Parathyroid adenoma (tissue), 2 donors: ENCODE measurements at regions not wholly inside any gene's neighbourhood (a gene's known extent, or its start where the extent isn't known, plus 50 kb on each side); places are given as distances from the start of the nearest gene placed in this dataset.

ENCODE experiments used
- H2AFZ ChIP-seq: fragments of 300-600 bp; sonication (generic); one replicate; pipeline ENCODE4 v1.7.0; 2017; ENCODE audit warnings: antibody characterized with exemption, mild to moderate bottlenecking
- H3K27ac ChIP-seq: fragments of 300-600 bp; sonication (generic); one replicate; pipeline ENCODE4 v1.7.0; 2017
- H3K27me3 ChIP-seq: fragments of 300-600 bp; sonication (generic); one replicate; pipeline ENCODE4 v1.7.0; 2017; ENCODE audit warnings: low read length; ENCODE audit not compliant: control insufficient read depth, insufficient read depth
- H3K36me3 ChIP-seq: fragments of 300-600 bp; sonication (generic); one replicate; pipeline ENCODE4 v1.7.0; 2017; ENCODE audit warnings: low read length; ENCODE audit not compliant: control insufficient read depth, insufficient read depth
- H3K4me1 ChIP-seq: fragments of 300-600 bp; sonication (generic); one replicate; pipeline ENCODE4 v1.7.0; 2017; ENCODE audit warnings: control low read depth
- H3K4me2 ChIP-seq: fragments of 300-600 bp; sonication (generic); one replicate; pipeline ENCODE4 v1.7.0; 2017; ENCODE audit warnings: low read length
- H3K4me3 ChIP-seq: fragments of 300-600 bp; sonication (generic); one replicate; pipeline ENCODE4 v1.7.0; 2017; ENCODE audit warnings: low read depth, low read length
- H3K79me2 ChIP-seq: fragments of 300-600 bp; sonication (generic); one replicate; pipeline ENCODE4 v1.7.0; 2017; ENCODE audit warnings: control low read depth
- H3K9ac ChIP-seq: fragments of 300-600 bp; sonication (generic); one replicate; pipeline ENCODE4 v1.7.0; 2017; ENCODE audit warnings: mild to moderate bottlenecking
- H3K9me3 ChIP-seq: fragments of 300-600 bp; sonication (generic); one replicate; pipeline ENCODE4 v1.7.0; 2017; ENCODE audit warnings: low read length; ENCODE audit not compliant: control insufficient read depth
- TF ChIP-seq, protein P1 (sequence below): fragments of 300-600 bp; sonication (generic); IDR thresholded peaks from one replicate; pipeline ENCODE4 v1.7.0; 2017; ENCODE audit warnings: antibody characterized with exemption, mild to moderate bottlenecking
- donor health status: primary hyperparathyroidism.

- no peak overlapping the region for H3K4me2 ChIP-seq
These were observed 66.5 kb upstream of the HEY2 start for GRCh38 chr6:125682939-125683338.

DNA sequence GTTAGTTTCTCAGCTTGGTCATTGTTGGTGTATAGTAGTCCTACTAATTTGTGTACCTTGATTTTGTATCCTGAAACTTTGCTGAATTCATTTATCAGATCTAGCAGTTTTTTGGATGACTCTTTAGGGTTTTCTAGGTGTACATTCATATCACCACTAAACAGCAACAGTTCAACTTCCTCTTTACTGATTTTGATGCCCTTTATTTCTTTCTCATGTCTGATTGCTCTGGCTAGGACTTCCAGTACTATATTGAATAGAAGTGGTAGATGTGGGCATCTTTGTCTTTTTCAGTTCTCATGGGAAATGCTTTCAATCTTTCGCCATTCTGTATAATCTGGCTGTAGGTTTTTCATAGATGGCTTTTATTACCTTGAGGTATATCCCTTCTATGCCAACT is 61.3 kb upstream of the HEY2 start:
- H3K27ac ChIP-seq: no peak overlapping the region
- no peaks in the 10 kb centered on the region for H3K79me2 ChIP-seq
- no peak overlapping the region for H3K4me2 ChIP-seq
- TF ChIP-seq, protein P1, sequence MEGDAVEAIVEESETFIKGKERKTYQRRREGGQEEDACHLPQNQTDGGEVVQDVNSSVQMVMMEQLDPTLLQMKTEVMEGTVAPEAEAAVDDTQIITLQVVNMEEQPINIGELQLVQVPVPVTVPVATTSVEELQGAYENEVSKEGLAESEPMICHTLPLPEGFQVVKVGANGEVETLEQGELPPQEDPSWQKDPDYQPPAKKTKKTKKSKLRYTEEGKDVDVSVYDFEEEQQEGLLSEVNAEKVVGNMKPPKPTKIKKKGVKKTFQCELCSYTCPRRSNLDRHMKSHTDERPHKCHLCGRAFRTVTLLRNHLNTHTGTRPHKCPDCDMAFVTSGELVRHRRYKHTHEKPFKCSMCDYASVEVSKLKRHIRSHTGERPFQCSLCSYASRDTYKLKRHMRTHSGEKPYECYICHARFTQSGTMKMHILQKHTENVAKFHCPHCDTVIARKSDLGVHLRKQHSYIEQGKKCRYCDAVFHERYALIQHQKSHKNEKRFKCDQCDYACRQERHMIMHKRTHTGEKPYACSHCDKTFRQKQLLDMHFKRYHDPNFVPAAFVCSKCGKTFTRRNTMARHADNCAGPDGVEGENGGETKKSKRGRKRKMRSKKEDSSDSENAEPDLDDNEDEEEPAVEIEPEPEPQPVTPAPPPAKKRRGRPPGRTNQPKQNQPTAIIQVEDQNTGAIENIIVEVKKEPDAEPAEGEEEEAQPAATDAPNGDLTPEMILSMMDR: no peak
- no peaks in the 10 kb centered on the region for H3K27me3 ChIP-seq
- no peak overlapping the region for H3K9ac ChIP-seq
- no peaks in the 10 kb centered on the region for H3K4me1 ChIP-seq
- no peak overlapping the region for H2AFZ ChIP-seq
- H3K4me3 ChIP-seq: no peak overlapping the region
- H3K36me3 ChIP-seq: no peaks in the 10 kb centered on the region
- no peaks in the 10 kb centered on the region for H3K9me3 ChIP-seq

More at GRCh38 chr6:125682939-125683338, 66.5 kb upstream of the HEY2 start:
- Histone ChIP-seq H3K9me3 (no peaks in the 10 kb centered on the region), H3K4me3 (no peak overlapping the region), H3K27ac (no peak overlapping the region), H3K79me2 (no peaks in the 10 kb centered on the region), H2AFZ (no peak overlapping the region), H3K27me3 (no peaks in the 10 kb centered on the region), H3K4me1 (no peaks in the 10 kb centered on the region), H3K36me3 (no peaks in the 10 kb centered on the region), H3K9ac (no peak overlapping the region)
- TF ChIP-seq, protein P1: no peak

- TF ChIP-seq, protein P1: no peak
- Histone ChIP-seq H3K27ac (no peak overlapping the region), H3K79me2 (no peaks in the 10 kb centered on the region)
These were observed 56.0 kb upstream of the HEY2 start for GRCh38 chr6:125693480-125693879.

GRCh38 chr6:125699591-125699990 is 49.8 kb upstream of the HEY2 start:
- TF ChIP-seq, protein P1: no peak
- Histone ChIP-seq H3K4me2 (no peak overlapping the region), H3K4me3 (no peak overlapping the region), H3K27me3 (no peaks in the 10 kb centered on the region), H3K27ac (no peak overlapping the region), H3K9ac (no peak overlapping the region), H3K4me1 (no peaks in the 10 kb centered on the region), H3K36me3 (no peaks in the 10 kb centered on the region), H3K79me2 (no peaks in the 10 kb centered on the region), H3K9me3 (no peaks in the 10 kb centered on the region), H2AFZ (no peak overlapping the region)

More at GRCh38 chr6:125693480-125693879, 56.0 kb upstream of the HEY2 start:
- no peaks in the 10 kb centered on the region for H3K36me3 ChIP-seq
- H3K9me3 ChIP-seq: no peaks in the 10 kb centered on the region
- H3K4me1 ChIP-seq: no peaks in the 10 kb centered on the region
- no peak overlapping the region for H3K9ac ChIP-seq
- H3K4me3 ChIP-seq: no peak overlapping the region
- H3K27me3 ChIP-seq: no peaks in the 10 kb centered on the region
- H2AFZ ChIP-seq: no peak overlapping the region
- H3K4me2 ChIP-seq: no peak overlapping the region
